GM12892 (cell line): ENCODE measurements at regions not wholly inside any gene's neighbourhood (a gene's known extent, or its start where the extent isn't known, plus 50 kb on each side); places are given as distances from the start of the nearest gene placed in this dataset.

Experiments used
- DNase-seq: peaks from one replicate; pipeline ENCODE4 v3.0.0; 2011; ENCODE audit not compliant: insufficient read length
- FAIRE-seq: peaks from 2 replicates; lab custom pipeline; 2011; peaks lifted over from hg19 to GRCh38; lab: Jason Lieb, UNC
- POLR2A ChIP-seq: IDR thresholded peaks from 2 replicates; pipeline ENCODE4 v1.6.1; 2011; ENCODE audit warnings: low read depth, low read length, control low read depth
- POLR2AphosphoS5 ChIP-seq: IDR thresholded peaks from 2 replicates; pipeline ENCODE4 v1.6.1; 2011; ENCODE audit warnings: low read depth, low read length, control low read depth
- TAF1 ChIP-seq: IDR thresholded peaks from 2 replicates; pipeline ENCODE4 v1.6.1; 2011; ENCODE audit warnings: low read depth, mild to moderate bottlenecking, control low read depth, low read length, borderline replicate concordance

GRCh38 chr17:65442250-65442649 is 119.2 kb downstream of the AXIN2 start:
- FAIRE-seq (no peak), DNase-seq (no peak)
- TF ChIP-seq POLR2A: no peak
- TF ChIP-seq TAF1: no peak
- TF ChIP-seq POLR2AphosphoS5: no peak

DNA sequence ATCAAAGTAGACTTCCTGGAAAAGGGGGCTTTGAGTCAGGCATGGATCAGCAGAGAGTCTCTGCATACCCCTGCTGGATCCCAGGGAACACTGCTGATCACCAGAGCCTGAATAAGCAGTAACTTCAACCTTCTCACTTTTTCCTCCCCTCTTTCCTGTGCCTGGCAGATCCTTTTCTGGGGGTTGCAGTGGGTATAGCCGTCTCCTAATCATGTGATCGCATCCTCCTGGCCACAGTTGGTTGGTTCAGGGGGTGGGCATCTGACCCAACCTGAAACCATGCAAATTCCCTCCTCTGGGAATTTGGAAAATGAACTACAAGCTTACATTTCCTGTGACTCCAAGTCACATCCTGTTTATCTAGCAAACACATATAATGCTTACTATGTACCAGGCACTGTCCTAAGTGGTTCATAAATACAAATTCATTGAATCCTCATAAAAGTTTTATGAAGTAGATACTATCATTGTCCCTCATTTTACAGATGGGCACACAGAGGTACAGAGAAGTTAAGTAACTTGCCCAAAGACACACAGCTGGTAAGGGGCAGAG is 120.3 kb downstream of the AXIN2 start:
- FAIRE-seq: no peak
- DNase-seq: no peak
- TF ChIP-seq TAF1 (no peak), POLR2A (no peak), POLR2AphosphoS5 (no peak)

- FAIRE-seq: no peak
- DNase-seq: no peak
- TF ChIP-seq TAF1 (no peak), POLR2AphosphoS5 (no peak), POLR2A (no peak)
These were observed 122.6 kb downstream of the AXIN2 start for GRCh38 chr17:65438708-65439294.

GRCh38 chr17:65438173-65438572 is 123.3 kb downstream of the AXIN2 start:
- TF ChIP-seq POLR2A (no peak), TAF1 (no peak), POLR2AphosphoS5 (no peak)
- DNase-seq (no peak), FAIRE-seq (no peak)

DNA sequence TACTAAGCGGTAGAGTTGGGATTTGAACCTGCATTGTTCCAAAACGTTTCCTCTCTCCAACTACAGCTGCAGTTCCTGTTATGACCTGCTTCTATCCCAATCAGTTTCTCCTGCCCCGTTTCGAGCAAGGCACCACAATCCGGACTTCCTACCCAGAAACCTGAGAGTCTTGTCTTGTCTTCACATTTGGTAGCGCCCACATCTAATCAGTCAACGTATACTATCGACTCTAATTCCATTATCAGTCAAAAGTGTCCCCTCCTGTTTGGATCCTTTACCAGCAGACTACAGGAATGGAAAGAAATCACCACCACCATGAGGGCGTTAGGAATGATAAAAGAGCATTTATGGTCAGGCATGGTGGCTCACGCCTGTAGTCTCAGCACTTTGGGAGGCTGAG is 124.6 kb downstream of the AXIN2 start:
- DNase-seq (no peak), FAIRE-seq (no peak)
- TF ChIP-seq TAF1 (no peak), POLR2AphosphoS5 (no peak), POLR2A (no peak)

- no peak for TF ChIP-seq POLR2AphosphoS5
- no peak for TF ChIP-seq TAF1
- no peak for TF ChIP-seq POLR2A
- DNase-seq (no peak), FAIRE-seq (no peak)
These were observed 126.6 kb downstream of the AXIN2 start for GRCh38 chr17:65434878-65435277.

- no peak for FAIRE-seq
- no peak for DNase-seq
- TF ChIP-seq POLR2AphosphoS5: no peak
- no peak for TF ChIP-seq TAF1
- TF ChIP-seq POLR2A: no peak
These were observed 127.2 kb downstream of the AXIN2 start for GRCh38 chr17:65434251-65434650.

DNA sequence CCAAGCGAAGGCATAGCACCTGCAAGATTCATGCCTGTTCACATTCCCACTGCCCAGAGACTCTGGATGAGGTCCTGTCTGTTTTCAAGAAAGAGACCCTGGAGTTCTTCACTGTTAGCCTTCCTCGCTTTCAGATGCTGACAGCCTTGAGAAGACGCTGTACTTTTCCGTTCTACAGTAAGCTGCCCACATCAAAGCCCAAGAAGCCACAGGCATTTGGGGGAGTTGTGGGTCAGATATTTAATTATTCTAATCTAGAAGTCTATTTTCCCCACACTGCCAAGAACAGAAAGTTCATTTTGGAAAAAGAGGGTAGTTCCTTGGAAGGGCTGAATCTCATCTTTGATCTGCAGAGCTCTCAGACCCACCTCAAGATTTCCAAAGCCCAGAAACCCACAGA is 127.9 kb downstream of the AXIN2 start:
- DNase-seq (no peak), FAIRE-seq (no peak)
- TF ChIP-seq POLR2A (no peak), POLR2AphosphoS5 (no peak), TAF1 (no peak)

- no peak for DNase-seq
- TF ChIP-seq POLR2A (no peak), TAF1 (no peak), POLR2AphosphoS5 (no peak)
- no peak for FAIRE-seq
These were observed 128.3 kb downstream of the AXIN2 start for GRCh38 chr17:65433157-65433556.

DNA sequence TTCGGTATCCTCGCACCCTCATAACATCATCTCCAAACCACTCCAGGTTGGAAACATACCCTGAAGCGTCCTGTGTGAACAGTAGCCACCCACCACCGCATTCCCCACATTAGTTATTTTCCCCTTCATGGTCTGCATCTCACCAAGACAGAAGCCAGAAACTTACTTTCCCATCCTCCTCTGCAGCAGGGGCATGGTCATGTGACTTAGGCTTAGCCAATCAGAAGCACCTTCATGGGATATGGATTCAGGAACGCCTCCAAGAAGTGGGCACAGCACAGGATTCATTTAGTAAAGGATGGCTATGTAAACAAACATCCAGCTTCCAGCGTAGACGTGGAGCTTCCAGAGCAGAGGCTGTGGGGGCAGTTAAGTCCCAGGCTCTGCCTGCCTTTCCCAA is 130.3 kb downstream of the AXIN2 start:
- TF ChIP-seq TAF1: no peak
- TF ChIP-seq POLR2A: no peak
- TF ChIP-seq POLR2AphosphoS5: no peak
- no peak for DNase-seq
- FAIRE-seq: no peak

DNA sequence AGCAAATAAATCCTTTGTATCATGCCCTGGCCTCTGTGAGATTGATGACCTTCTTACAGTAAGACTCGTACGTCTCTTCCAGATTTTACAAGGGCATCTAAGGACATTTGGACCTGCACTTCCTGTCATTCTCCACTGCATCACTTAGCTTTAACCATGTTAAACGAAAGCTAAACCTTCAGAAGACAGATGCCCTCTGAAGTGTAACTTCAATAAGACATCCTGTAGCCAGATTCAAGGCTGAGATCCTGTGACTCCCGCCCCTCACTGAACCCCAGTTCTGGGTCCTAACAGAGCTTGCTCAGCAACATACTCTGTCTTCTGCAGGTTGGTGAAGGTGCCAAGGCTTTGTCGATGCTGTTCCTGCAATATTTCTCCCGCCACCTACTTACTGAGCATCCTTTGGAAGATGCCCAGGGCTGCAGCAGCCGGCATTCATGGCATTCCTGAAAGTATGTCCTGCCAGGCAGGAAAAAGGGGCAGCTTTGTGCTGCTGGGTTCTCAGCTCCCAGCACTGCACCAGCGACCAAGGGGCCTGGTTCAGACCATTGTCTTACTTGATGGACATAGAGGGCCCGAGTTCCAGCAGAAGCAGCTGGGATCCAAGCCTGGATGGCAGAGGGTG is 131.1 kb downstream of the AXIN2 start:
- TF ChIP-seq TAF1: no peak
- TF ChIP-seq POLR2A: no peak
- no peak for TF ChIP-seq POLR2AphosphoS5
- FAIRE-seq (no peak), DNase-seq (no peak)

DNA sequence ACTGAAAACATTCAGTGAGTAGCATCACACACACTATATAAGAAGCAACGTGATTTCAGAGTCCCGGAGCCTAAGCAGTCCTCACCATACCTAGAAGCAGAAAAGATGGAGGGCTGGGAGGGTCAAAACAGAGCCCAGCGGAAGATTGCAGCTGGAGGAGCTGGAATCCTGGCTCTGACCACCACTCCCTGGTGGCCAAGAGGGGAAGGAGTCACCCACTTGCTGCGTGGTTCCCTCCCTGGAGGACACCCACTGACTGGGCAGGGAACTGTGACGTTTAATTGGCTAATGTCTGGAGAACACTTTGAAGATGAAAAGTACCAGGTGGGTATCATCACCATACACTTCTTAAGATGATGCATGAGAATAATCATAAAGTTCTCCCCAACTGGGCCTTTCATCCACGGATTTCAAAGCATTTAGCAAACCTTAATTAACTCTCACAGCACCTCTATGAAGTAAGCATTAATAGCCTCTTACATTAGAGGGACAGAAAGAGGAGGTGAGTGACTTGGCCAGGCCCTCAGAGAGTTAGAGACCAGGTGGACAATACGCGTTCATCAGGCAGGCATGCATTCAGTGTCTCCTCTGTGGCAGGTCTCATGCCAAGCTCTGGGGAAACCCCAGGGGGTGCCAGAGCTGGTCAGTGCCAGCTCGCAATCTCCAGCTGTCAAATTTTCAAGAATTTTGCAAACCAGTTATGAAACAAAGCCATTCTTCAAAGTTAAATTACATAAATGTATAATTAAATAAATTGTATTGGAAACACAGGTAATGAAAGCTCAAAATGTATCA is 137.9 kb downstream of the AXIN2 start:
- FAIRE-seq (no peak), DNase-seq (no peak)
- no peak for TF ChIP-seq POLR2A

DNA sequence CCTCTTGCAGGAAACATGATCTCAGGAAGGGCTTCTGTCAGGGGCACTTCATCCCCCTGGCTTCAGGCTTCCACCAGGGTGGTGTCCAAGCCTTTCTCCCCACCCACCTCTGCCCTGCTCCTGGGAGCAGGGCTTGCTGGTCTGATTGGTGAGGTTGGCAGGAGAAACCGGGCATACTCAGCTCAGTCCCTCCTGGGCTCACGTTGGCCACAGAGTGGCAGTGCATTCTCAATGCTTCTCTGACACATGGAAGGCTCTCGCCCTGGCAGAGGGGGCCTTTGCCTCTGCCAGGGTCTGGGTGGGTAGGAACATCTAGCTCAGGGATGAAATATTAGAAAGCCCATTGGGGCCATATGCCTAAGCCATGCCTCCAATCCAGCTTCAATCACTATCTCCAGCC is 142.8 kb downstream of the AXIN2 start:
- no peak for FAIRE-seq
- no peak for DNase-seq
- TF ChIP-seq POLR2A (no peak), POLR2AphosphoS5 (no peak), TAF1 (no peak)
